ENCODE measurements at regions not wholly inside any gene's neighbourhood (a gene's known extent, or its start where the extent isn't known, plus 50 kb on each side); places are given as distances from the start of the nearest gene placed in this dataset.

DNA sequence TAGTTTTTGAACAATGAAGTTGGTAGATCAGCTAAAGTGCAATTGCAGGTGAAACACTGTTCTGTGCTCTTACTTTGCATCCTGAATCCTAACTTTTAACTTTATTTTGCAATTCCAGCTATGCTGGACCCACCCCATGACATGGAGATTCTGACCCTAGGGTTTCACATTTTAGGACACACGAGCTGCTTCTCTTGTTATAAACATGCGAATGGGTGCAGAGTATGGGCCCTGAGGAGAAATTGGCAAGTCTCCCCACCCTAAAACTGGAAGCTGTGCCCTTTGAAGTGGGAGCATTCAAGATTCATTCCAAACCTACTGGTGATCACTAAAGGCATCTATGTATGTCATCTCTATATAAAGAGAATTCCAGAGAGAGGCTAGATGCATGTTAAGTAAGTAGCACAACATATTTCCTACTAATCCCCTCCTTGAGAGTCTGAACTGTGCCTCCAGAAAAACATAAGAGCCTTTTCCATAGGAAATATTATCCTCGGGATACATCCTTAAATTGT lies 794.3 kb upstream of the ZEB2 start:
- H3K27ac Mint-ChIP-seq: no peak overlapping the region
- H3K27me3 Mint-ChIP-seq: no peaks in the 10 kb centered on the region
- H3K36me3 Mint-ChIP-seq: no peaks in the 10 kb centered on the region

DNA sequence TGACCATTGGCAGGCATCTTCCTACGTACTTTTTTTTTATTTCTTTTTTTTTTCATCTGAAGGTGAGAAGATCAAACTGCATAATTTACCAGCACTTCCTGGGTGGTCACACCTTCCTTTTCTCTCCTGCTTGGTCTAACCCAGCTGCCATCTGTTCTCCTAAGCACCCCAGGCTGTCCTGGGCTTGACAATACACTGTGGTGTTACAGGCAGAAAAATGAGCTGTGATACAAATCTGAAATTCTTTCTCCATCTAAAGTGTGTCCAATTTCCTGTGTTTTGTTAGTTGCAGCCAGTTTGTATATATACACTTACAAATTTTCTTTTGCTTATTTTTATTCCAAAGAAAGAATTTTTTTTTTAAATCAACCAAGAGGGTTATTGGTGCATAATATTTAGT lies 786.0 kb upstream of the ZEB2 start:
- H3K27ac Mint-ChIP-seq: no peak overlapping the region
- no peak overlapping the region for H3K4me3 Mint-ChIP-seq
- H3K4me1 Mint-ChIP-seq: no peaks in the 10 kb centered on the region
- no peaks in the 10 kb centered on the region for H3K27me3 Mint-ChIP-seq
- H3K36me3 Mint-ChIP-seq: no peaks in the 10 kb centered on the region
- H3K9me3 Mint-ChIP-seq: peaks cover 6% of the 10 kb centered on the region

More for the DNA sequence above, 794.3 kb upstream of the ZEB2 start:
- Mint-ChIP-seq H3K4me3 (no peak overlapping the region), H3K9me3 (peaks cover 5% of the 10 kb centered on the region), H3K4me1 (no peaks in the 10 kb centered on the region)

DNA sequence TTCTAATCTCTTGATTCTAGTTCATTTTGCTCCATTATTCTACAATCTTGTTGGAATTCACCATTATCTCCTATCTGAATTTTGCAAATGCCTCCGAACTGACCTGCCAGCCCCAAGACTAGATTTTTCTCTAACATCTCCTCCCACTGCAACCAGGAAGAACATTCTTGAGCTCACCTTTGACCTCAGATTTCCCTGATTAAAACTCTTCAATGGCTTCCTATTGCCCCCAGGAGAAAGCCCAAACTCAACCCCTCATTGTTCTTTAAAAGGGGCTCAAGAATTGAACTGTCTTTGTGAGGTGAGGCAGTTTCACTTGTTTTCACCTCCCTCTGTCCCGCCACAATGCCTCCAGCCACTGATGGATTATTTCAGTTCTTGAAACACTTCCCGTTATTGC lies 784.6 kb upstream of the ZEB2 start:
- Mint-ChIP-seq H3K36me3 (no peaks in the 10 kb centered on the region), H3K9me3 (peaks cover 6% of the 10 kb centered on the region), H3K27me3 (no peaks in the 10 kb centered on the region), H3K4me3 (no peak overlapping the region), H3K27ac (no peak overlapping the region), H3K4me1 (no peaks in the 10 kb centered on the region)

DNA sequence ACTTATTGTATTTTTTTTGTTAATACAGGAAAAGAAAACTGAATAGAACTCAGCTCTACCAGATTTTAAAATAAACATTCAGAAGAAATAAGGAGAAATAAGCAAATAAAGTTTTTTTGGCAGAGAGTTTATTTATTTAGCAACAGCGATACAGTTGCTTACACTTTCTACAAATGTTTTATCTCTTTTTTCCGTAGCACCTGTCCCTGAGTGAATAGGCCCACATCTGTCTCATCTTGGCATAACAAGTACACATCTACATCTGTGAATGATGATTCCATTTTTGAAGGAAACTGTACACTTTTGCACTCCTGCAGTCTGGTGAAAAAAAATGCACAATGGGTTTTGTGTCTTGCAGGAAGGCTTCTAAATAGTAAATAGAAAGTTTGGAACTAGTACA lies 783.6 kb upstream of the ZEB2 start:
- H3K27me3 Mint-ChIP-seq: no peaks in the 10 kb centered on the region
- no peaks in the 10 kb centered on the region for H3K36me3 Mint-ChIP-seq
- H3K9me3 Mint-ChIP-seq: peaks cover 6% of the 10 kb centered on the region
- no peak overlapping the region for H3K27ac Mint-ChIP-seq
- no peak overlapping the region for H3K4me3 Mint-ChIP-seq
- H3K4me1 Mint-ChIP-seq: no peaks in the 10 kb centered on the region

DNA sequence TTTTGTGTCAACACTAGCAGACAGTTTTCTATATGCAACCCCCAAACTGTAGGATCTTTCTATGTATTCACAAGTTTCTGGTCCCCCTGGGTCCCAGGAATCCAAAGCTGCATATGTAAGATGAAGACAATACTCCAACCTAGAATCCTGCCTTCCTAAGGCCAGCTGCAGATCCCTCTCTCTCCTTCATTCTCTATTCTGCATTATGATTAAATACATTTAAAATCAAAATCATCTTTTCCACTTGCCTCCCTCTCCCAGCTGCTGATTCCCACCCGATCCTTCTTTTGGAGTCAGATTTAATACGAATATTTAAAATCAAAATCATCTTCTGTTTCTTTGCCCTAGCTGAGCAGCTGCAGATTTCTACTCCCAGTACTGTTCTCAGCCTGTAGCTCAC lies 783.0 kb upstream of the ZEB2 start:
- Mint-ChIP-seq H3K4me1 (no peaks in the 10 kb centered on the region), H3K9me3 (peaks cover 6% of the 10 kb centered on the region), H3K27ac (no peak overlapping the region), H3K4me3 (no peak overlapping the region), H3K27me3 (no peaks in the 10 kb centered on the region), H3K36me3 (no peaks in the 10 kb centered on the region)

DNA sequence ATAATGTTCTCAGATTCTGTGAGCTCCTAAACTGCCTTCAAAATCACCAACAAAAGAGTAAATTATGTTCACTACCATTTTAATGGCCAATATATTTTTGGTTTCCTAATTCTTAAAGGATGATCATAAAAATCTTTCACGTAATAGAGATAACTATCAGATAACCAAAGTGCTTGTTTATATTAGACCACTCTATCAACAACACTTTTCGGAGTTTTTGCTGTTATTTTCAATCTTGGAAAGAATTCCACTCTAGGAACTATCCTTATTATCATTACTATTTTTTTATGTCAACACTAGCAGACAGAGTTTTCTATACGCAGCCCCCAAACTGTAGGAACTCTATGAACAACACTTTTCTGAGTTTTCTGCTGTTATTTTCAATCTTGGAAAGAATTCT lies 782.5 kb upstream of the ZEB2 start:
- H3K36me3 Mint-ChIP-seq: no peaks in the 10 kb centered on the region
- no peaks in the 10 kb centered on the region for H3K4me1 Mint-ChIP-seq
- H3K4me3 Mint-ChIP-seq: no peak overlapping the region
- H3K27me3 Mint-ChIP-seq: no peaks in the 10 kb centered on the region
- peaks cover 6% of the 10 kb centered on the region for H3K9me3 Mint-ChIP-seq
- H3K27ac Mint-ChIP-seq: no peak overlapping the region

DNA sequence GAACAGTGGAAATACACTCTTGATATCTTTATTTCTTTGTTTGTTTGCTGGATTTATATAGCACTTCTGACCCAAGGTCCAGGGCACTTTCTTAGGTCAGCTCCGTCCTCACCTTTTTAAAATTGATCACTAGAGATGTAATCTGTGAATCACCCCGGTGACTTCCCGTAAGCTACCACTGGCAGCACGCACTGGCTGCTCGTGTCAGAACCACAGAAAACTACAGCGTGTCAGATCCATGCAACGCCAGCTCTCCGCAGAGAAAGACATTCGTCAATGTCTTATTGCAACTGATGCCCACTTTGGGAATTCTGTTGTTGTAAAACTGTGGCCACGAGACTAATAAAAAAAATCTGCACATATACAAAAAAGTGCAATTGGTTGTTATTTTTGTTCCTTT lies 779.4 kb upstream of the ZEB2 start:
- Mint-ChIP-seq H3K9me3 (no peaks in the 10 kb centered on the region), H3K36me3 (no peaks in the 10 kb centered on the region), H3K4me3 (no peak overlapping the region), H3K27me3 (no peaks in the 10 kb centered on the region), H3K27ac (no peak overlapping the region), H3K4me1 (no peaks in the 10 kb centered on the region)

DNA sequence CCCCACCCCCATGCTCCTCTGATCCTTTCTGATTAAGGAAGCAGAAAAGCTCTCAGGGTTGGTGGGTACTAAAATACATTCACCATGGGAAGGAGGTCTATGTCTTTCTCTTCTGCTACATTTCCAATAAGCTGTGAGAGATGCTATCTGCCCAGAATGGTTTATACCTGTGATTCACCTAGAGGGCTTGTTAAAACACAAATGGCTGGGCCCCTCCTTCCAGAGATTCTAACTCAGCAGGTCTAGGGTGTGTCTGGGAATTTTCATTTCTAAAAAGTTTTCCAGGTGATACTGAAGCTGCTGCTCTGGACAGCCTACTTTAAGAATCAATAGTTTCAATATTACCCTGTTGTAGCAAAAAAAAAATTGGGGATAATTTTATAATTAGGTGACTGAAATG lies 772.2 kb upstream of the ZEB2 start:
- H3K4me3 Mint-ChIP-seq: no peak overlapping the region
- no peaks in the 10 kb centered on the region for H3K27me3 Mint-ChIP-seq
- H3K4me1 Mint-ChIP-seq: no peaks in the 10 kb centered on the region
- H3K36me3 Mint-ChIP-seq: no peaks in the 10 kb centered on the region
- no peak overlapping the region for H3K27ac Mint-ChIP-seq
- no peaks in the 10 kb centered on the region for H3K9me3 Mint-ChIP-seq

DNA sequence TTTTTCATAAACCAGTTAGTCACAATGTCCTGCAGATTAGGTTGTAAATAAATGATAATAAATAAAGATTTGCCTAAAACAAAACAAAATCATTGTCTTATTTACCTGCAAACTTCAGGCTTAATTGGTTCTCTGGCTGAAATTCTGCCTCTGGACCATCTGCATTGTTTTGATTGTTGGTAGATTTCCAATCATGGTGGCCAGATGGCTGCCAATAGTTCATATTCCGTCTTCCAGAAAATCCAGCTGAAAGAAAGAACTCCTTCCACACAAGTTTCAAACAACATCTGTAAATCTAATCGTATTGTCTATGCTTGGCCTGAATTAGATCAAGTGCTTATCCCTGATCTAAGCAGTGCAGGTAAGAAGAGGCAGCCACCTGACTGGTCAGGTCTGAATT lies 771.1 kb upstream of the ZEB2 start:
- no peaks in the 10 kb centered on the region for H3K27me3 Mint-ChIP-seq
- H3K9me3 Mint-ChIP-seq: no peaks in the 10 kb centered on the region
- H3K27ac Mint-ChIP-seq: no peak overlapping the region
- H3K4me1 Mint-ChIP-seq: no peaks in the 10 kb centered on the region
- H3K36me3 Mint-ChIP-seq: no peaks in the 10 kb centered on the region
- H3K4me3 Mint-ChIP-seq: no peak overlapping the region

DNA sequence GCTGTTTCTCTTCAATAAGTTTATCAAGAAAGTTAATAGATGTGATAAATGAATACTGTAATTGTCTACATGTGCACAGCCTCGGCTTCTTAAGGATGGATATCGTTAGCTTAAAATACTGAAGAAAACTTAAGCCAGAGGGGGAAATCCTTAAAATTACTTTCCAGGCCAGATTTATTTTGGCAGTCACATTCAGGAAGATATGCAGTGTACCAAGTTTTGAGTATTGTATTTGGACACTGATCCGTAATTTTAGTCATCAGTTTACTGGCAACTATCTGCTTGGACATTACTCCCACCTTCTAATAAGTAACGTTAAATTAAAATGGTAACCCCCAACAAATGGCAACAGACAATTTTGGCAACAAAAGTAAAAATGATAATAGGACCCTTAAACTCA lies 770.0 kb upstream of the ZEB2 start:
- Mint-ChIP-seq H3K36me3 (no peaks in the 10 kb centered on the region), H3K4me3 (no peak overlapping the region), H3K27me3 (no peaks in the 10 kb centered on the region), H3K27ac (no peak overlapping the region), H3K4me1 (no peaks in the 10 kb centered on the region), H3K9me3 (no peaks in the 10 kb centered on the region)

DNA sequence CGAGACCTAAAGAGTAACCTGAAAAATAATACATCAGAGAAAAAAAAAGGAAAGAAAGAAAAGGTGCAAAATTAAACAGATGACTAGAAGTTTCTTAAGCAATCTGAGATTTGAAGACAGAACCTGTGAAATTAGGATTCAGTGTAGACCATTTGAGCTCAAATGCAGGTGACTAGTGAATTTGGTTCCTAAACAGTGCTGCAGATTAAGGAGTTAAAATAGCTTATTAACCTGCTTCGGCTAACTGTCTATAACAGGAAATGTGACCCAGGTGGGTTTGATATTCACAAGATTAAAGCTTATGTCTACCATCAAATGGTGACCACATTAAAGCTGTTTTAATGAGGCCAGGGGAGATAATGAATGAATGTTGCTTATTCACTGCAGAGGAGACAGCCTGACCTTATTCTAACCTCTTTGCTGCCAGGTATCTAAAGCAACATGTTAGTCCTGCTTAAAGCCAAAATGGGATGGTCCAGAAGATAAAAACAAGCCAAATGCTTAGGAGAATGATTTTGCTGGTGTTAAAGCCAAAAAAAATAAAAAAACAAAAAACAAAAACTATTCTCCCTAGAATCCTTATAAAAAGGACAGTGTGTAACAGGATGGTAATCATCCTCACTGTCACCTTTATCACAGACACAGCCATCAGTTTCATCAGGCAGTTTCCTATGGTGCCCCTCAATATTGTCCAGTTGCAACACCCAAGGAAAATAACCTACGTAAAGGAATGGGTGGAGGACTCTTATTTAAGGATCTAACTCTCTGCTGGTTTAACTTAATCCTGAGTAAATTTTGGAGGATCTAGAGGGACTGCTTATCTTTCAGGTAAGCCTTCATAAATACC lies 769.0 kb upstream of the ZEB2 start:
- no peaks in the 10 kb centered on the region for H3K9me3 Mint-ChIP-seq
- no peak overlapping the region for H3K27ac Mint-ChIP-seq
- no peaks in the 10 kb centered on the region for H3K4me1 Mint-ChIP-seq
- no peaks in the 10 kb centered on the region for H3K36me3 Mint-ChIP-seq
- H3K4me3 Mint-ChIP-seq: no peak overlapping the region
- no peaks in the 10 kb centered on the region for H3K27me3 Mint-ChIP-seq

DNA sequence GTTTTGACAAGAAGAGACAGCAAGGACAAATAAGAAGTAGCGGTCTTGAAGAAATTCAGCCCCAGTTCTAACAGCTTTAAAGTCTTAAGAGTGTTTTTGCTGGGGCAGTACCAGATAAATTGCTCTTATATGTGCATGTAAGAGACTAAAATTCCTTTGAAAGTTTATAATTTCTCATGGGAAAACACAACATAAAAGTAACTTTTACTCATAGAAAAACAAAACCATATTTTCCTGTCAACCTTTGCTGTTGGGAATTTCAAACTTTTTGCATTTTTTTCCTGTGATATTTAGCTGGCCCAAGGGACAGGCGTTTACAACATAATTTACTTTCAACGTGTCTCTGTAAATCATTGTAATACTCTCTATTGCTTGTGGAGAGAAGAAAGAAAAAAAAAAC lies 767.8 kb upstream of the ZEB2 start:
- no peaks in the 10 kb centered on the region for H3K9me3 Mint-ChIP-seq
- no peaks in the 10 kb centered on the region for H3K4me1 Mint-ChIP-seq
- no peaks in the 10 kb centered on the region for H3K36me3 Mint-ChIP-seq
- no peaks in the 10 kb centered on the region for H3K27me3 Mint-ChIP-seq
- no peak overlapping the region for H3K27ac Mint-ChIP-seq
- H3K4me3 Mint-ChIP-seq: no peak overlapping the region

DNA sequence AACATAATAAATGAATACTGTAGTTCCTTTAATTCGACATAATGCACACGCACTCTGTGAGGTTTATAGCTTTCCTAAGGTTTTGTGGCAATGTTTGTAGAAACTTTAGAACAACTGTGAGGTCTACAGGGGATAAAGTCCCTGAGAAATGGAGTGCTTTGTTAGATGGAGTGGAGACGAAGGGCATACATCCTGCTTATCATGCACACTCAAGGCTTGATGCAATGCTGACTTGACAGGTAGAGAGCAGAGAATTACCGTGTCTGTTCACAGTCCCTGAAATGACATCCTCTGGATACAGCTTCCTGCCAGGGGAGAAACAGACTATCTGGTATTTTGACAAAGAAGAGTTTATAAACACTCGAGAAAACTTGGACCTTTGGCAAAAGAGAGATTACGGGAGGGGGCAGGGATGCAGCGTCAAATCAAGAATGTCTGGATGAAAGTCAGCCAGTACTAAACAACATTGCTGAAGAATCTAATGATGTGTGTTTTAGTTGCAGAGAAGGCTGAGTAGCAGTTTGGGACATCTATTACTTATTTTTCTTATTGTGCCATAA lies 766.9 kb upstream of the ZEB2 start:
- Mint-ChIP-seq H3K36me3 (no peaks in the 10 kb centered on the region), H3K9me3 (peaks cover under 1% of the 10 kb centered on the region), H3K27me3 (no peaks in the 10 kb centered on the region), H3K4me1 (no peaks in the 10 kb centered on the region), H3K4me3 (no peak overlapping the region), H3K27ac (no peak overlapping the region)

DNA sequence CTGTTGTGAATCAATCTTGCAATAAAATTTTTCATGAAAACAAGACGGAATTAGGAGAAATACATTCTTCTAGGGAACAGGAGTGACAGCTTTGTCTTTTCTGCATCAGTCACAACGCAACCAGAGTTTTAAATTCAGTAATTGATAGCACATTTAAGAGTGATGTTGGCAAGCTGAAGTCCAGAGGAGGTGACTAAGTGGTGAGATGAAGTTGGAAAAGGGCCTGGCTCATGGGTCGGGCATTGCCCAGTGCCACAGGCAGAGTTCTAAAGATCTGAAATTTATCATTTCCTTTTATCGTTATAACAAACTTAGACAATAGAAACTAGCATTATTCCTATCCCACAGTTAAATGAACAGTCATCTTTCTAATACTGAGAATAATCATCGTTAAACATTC lies 764.6 kb upstream of the ZEB2 start:
- Mint-ChIP-seq H3K27ac (no peak overlapping the region), H3K36me3 (no peaks in the 10 kb centered on the region), H3K27me3 (no peaks in the 10 kb centered on the region), H3K4me1 (no peaks in the 10 kb centered on the region), H3K4me3 (no peak overlapping the region), H3K9me3 (peaks cover 4% of the 10 kb centered on the region)

DNA sequence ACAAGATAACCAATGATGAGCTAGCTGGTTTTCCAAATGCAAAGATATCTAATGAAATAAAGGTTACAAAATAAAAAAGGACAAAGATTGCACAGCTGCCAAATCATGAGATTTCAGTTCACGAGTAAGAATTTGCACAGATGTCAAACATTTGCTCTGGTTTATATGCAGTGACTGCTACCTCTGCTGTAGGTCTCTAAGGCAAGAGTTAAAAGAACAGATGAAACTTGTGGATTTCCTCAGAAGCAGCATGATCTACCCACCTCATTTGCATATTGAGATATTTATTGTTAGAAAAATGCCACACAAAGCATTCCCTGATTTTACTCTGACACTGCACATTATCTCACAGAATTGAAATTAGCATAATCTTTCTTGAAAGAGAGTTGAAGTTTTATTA lies 763.2 kb upstream of the ZEB2 start:
- H3K4me1 Mint-ChIP-seq: no peaks in the 10 kb centered on the region
- no peaks in the 10 kb centered on the region for H3K36me3 Mint-ChIP-seq
- H3K4me3 Mint-ChIP-seq: no peak overlapping the region
- H3K27ac Mint-ChIP-seq: no peak overlapping the region
- no peaks in the 10 kb centered on the region for H3K27me3 Mint-ChIP-seq
- peaks cover 4% of the 10 kb centered on the region for H3K9me3 Mint-ChIP-seq

DNA sequence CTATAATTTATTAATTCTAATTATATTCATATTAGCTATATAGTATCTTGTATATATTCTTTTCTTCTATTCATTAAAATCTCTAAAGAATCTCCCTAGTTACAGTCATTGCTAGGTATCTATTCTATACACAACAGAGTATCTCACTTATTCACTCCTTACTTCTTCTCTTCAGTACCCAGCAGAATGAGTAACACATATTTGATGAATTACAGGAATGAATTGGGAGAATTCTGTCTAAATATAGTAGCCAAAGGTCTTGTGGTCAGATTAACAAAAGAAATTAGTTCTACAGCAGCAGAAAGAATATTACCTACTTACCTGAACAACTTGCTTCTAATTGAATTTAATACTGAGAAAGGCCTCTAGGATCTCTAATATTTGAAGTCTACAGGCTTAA lies 758.0 kb upstream of the ZEB2 start:
- no peaks in the 10 kb centered on the region for H3K36me3 Mint-ChIP-seq
- H3K27me3 Mint-ChIP-seq: no peaks in the 10 kb centered on the region
- no peaks in the 10 kb centered on the region for H3K4me1 Mint-ChIP-seq
- H3K4me3 Mint-ChIP-seq: no peak overlapping the region
- H3K9me3 Mint-ChIP-seq: peaks cover 4% of the 10 kb centered on the region
- H3K27ac Mint-ChIP-seq: no peak overlapping the region

DNA sequence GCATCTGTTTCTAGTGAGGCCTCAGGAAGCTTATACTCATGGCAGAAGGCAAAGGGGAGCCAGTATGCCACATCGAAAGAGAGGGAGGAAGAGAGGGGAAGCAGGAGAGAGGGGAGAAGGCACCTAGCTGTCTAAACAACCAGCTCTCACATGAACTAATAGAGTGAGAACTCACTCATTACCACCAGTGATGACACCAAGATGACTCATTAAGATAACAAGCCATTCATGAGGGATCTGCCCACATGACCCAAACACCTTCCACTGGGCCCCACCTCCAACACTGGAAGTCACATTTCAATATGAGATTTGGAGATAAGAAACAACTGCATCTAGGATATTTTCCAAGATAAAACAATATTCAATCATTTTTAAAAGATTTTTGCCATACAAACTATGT lies 753.9 kb upstream of the ZEB2 start:
- H3K4me3 Mint-ChIP-seq: no peak overlapping the region
- peaks cover 7% of the 10 kb centered on the region for H3K9me3 Mint-ChIP-seq
- H3K4me1 Mint-ChIP-seq: no peaks in the 10 kb centered on the region
- H3K36me3 Mint-ChIP-seq: no peaks in the 10 kb centered on the region
- no peak overlapping the region for H3K27ac Mint-ChIP-seq
- no peaks in the 10 kb centered on the region for H3K27me3 Mint-ChIP-seq

Measured in activated naive CD4-positive, alpha-beta T cell treated with anti-CD3 and anti-CD28 coated beads, Interleukin-2, amount 50 U/mL, for 24 hours (primary cell).